ENCODE measurements at regions not wholly inside any gene's neighbourhood (a gene's known extent, or its start where the extent isn't known, plus 50 kb on each side); places are given as distances from the start of the nearest gene placed in this dataset.

DNA sequence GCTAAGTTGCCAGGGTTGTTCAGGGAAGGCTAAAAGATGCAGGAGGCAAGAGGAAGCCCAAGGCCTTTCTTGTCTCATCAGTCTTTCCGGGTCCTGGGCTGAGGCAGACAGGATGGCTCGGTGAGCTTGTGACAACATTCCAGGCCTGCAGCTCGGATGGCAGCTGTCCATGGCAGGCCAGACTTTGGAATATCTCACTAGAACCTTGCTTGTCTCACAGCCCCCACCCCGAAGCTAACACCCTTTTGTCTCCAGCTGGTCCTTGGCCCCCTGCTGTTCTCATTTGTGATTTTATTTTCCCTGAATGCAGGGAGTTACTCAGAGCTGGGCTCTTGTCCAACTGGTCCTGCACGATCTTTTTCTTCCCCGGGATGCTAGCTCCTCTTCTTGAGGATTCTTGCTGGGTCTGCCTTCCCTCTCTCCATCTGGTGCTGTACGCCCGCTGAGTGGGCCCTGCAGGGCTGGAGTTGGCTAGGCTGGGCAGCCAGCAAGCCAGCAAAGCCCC lies 477.2 kb upstream of the CAMK1G start:
- H3K27ac ChIP-seq, result peak overlapping the region in 1 of 4 donors; percentile 6
- TF ChIP-seq POLR2AphosphoS5 (IDR thresholded peaks at IDR 0.05) (no peak), POLR2A (IDR thresholded peaks at IDR 0.05) (no peak), EP300 (IDR thresholded peaks at IDR 0.05) (no peak)
- TF ChIP-seq, protein P1, sequence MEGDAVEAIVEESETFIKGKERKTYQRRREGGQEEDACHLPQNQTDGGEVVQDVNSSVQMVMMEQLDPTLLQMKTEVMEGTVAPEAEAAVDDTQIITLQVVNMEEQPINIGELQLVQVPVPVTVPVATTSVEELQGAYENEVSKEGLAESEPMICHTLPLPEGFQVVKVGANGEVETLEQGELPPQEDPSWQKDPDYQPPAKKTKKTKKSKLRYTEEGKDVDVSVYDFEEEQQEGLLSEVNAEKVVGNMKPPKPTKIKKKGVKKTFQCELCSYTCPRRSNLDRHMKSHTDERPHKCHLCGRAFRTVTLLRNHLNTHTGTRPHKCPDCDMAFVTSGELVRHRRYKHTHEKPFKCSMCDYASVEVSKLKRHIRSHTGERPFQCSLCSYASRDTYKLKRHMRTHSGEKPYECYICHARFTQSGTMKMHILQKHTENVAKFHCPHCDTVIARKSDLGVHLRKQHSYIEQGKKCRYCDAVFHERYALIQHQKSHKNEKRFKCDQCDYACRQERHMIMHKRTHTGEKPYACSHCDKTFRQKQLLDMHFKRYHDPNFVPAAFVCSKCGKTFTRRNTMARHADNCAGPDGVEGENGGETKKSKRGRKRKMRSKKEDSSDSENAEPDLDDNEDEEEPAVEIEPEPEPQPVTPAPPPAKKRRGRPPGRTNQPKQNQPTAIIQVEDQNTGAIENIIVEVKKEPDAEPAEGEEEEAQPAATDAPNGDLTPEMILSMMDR (IDR thresholded peaks at IDR 0.05), result no peak
- DNase-seq, result no peak
- H3K9me3 ChIP-seq, result no peaks in the 10 kb centered on the region
- intact Hi-C loops (cut with DNase I), result no loop called here
- H3K36me3 ChIP-seq, result no peaks in the 10 kb centered on the region
- no peak overlapping the region for H3K4me3 ChIP-seq
- 62 to 64% methylated on average over 8 of the region's 8 CpGs for WGBS, 2 donors
- no peaks in the 10 kb centered on the region for H3K27me3 ChIP-seq
- peaks cover 0 to 13% (median 9%) of the 10 kb centered on the region in 4 donors for H3K4me1 ChIP-seq

DNA sequence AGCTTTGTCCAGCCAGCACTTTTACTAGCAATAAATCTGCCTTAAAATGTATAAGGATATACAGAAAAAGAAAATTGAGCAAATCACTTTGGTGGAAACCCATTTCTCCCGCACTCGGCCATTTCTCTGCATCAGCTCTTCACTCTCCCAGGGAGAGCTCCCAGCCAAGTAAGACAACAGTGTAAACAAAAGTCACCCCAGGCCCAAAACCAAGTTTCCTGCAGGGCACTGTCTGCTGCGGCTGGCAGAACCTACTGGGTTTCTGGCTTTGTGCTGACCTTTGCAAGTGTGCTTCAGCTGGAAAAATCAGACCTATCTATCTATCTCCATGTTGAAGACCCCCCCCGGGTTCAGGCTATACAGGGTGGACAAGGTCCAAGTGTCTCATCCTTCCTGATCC lies 476.7 kb upstream of the CAMK1G start:
- Histone ChIP-seq H3K36me3 (no peaks in the 10 kb centered on the region), H3K9me3 (no peaks in the 10 kb centered on the region), H3K27ac (no peak overlapping the region), H3K4me1 (peaks cover 0 to 13% (median 9%) of the 10 kb centered on the region in 4 donors), H3K4me3 (no peak overlapping the region), H3K27me3 (no peaks in the 10 kb centered on the region)
- intact Hi-C loops (cut with DNase I), result no loop called here
- WGBS, 2 donors, result 85 to 92% methylated on average over 4 of the region's 4 CpGs
- TF ChIP-seq, protein P1 (IDR thresholded peaks at IDR 0.05), result no peak
- TF ChIP-seq POLR2AphosphoS5 (IDR thresholded peaks at IDR 0.05) (no peak), EP300 (IDR thresholded peaks at IDR 0.05) (no peak), POLR2A (IDR thresholded peaks at IDR 0.05) (no peak)
- no peak for DNase-seq

DNA sequence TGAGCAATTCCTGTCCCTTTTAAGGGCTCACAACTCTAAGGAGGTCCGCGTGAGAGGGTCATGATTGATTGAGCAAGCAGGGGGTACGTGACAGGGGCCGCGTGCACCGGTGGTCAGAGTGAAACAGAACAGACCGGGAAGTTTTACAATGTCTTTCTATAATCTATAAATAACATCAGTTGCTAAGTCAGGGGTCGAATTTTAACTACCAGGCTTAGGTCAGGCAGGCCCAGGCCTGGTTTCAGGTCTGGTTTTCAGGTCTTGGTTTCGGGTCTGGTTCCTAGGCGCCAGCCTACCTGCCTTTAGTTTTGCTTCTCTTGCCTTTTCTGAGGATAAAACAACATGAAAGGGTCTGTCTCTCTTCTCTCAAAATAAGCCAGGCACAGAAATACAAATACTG lies 476.0 kb upstream of the CAMK1G start:
- 83 to 90% methylated on average over 10 of the region's 10 CpGs for WGBS, 2 donors
- intact Hi-C loops (cut with DNase I), result no loop called here
- no peak overlapping the region for H3K27ac ChIP-seq
- no peak for DNase-seq
- H3K4me1 ChIP-seq, result peaks cover 0 to 13% (median 9%) of the 10 kb centered on the region in 4 donors
- H3K27me3 ChIP-seq, result no peaks in the 10 kb centered on the region
- no peaks in the 10 kb centered on the region for H3K36me3 ChIP-seq
- no peaks in the 10 kb centered on the region for H3K9me3 ChIP-seq
- TF ChIP-seq POLR2AphosphoS5 (IDR thresholded peaks at IDR 0.05), result no peak
- no peak for TF ChIP-seq EP300 (IDR thresholded peaks at IDR 0.05)
- TF ChIP-seq, protein P1 (IDR thresholded peaks at IDR 0.05), result no peak
- TF ChIP-seq POLR2A (IDR thresholded peaks at IDR 0.05), result no peak
- no peak overlapping the region for H3K4me3 ChIP-seq

DNA sequence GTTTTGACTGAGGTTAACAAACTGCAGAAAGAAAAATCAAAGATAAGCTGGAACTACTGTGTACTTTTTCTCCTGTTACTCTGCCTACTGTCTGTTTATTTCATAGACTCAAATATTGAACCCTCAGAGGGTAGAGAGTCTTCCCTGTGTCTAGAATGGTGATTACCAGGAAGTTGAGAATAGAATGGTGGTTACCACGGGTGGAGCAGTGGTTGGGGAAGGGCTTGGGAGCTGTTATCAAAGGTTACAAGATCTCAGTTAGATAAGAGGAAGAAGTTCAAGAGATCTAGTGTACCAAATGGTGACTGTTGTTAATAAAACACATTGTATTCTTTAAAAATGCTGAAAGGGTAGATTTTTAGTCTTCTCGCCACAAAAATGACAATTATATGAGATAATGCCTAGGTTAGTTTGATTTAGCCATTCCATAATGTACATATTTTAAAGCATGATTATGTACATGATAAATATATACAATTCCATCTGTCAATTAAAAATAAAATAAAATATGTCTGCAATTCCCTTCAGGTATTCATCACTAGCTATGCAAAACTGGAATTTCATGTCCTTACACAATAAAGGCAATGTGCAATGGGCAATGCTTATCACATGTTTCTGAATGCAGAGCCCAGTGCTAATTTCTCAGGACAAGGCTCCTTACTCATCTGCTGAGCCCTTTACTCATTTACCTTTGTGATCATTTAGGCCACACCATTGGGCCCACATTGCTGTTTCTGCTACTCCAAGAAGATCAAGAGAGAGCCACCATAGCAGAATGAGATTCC lies 474.3 kb upstream of the CAMK1G start:
- Histone ChIP-seq H3K4me3 (no peak overlapping the region), H3K27me3 (no peaks in the 10 kb centered on the region), H3K36me3 (no peaks in the 10 kb centered on the region), H3K4me1 (peaks cover 0 to 13% (median 9%) of the 10 kb centered on the region in 4 donors), H3K27ac (no peak overlapping the region), H3K9me3 (no peaks in the 10 kb centered on the region)
- intact Hi-C loops (cut with DNase I), result no loop called here
- DNase-seq, result no peak
- WGBS, 2 donors, result 33 to 61% methylated on average over 2 of the region's 2 CpGs
- no peak for TF ChIP-seq EP300 (IDR thresholded peaks at IDR 0.05)

DNA sequence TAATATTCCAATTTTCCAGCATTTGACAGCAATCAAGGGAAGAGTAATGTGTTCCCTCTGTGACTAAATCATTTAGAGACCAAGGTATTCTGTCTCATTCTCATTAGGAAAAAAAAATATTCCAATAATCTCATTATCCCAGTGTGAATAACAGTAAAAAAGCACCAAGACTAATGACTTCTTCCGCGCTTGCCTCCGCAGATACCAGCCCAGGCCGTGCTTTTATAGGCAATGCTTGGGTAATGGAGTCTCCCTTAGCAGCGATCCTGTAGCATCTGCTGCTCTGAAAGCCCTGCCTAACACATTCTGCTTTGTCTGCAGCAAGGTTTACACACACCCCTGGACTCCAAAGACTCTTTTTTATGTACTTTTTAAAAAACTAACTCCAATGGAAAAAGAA lies 470.0 kb upstream of the CAMK1G start:
- H3K9me3 ChIP-seq, result no peaks in the 10 kb centered on the region
- TF ChIP-seq POLR2AphosphoS5 (IDR thresholded peaks at IDR 0.05), result no peak
- TF ChIP-seq EP300 (IDR thresholded peaks at IDR 0.05), result no peak
- TF ChIP-seq POLR2A (IDR thresholded peaks at IDR 0.05), result no peak
- TF ChIP-seq, protein P1 (IDR thresholded peaks at IDR 0.05), result no peak
- no peak overlapping the region for H3K4me3 ChIP-seq
- H3K4me1 ChIP-seq, result no peaks in the 10 kb centered on the region
- no peak overlapping the region for H3K27ac ChIP-seq
- 70 to 91% methylated on average over 5 of the region's 5 CpGs for WGBS, 2 donors
- DNase-seq, result no peak
- intact Hi-C loops (cut with DNase I), result no loop called here
- H3K36me3 ChIP-seq, result no peaks in the 10 kb centered on the region
- H3K27me3 ChIP-seq, result no peaks in the 10 kb centered on the region

All from sigmoid colon (tissue), 6 donors.